ENCODE measurements at regions not wholly inside any gene's neighbourhood (a gene's known extent, or its start where the extent isn't known, plus 50 kb on each side); places are given as distances from the start of the nearest gene placed in this dataset.

GRCh38 chr1:221874285-221875003 lies 132.6 kb upstream of the DUSP10 start:
- no peak for DNase-seq (ENCODE audit: low spot score)
- TF ChIP-seq CTCF (IDR thresholded peaks at IDR 0.05) = no peak

GRCh38 chr1:221873673-221874072 lies 131.8 kb upstream of the DUSP10 start:
- ATAC-seq (ENCODE audit: low FRiP score) (no peak), DNase-seq (ENCODE audit: low spot score) (no peak)
- no peak for TF ChIP-seq CTCF (IDR thresholded peaks at IDR 0.05)

More at GRCh38 chr1:221874285-221875003, 132.6 kb upstream of the DUSP10 start:
- ATAC-seq (ENCODE audit: low FRiP score) = no peak

GRCh38 chr1:221871056-221871455 lies 129.2 kb upstream of the DUSP10 start:
- no peak for DNase-seq (ENCODE audit: low spot score)
- TF ChIP-seq CTCF (IDR thresholded peaks at IDR 0.05) = no peak
- ATAC-seq (ENCODE audit: low FRiP score) = no peak

GRCh38 chr1:221869779-221870178 lies 127.9 kb upstream of the DUSP10 start:
- no peak for ATAC-seq (ENCODE audit: low FRiP score)
- TF ChIP-seq CTCF (IDR thresholded peaks at IDR 0.05) = no peak
- DNase-seq (ENCODE audit: low spot score) = no peak

- no peak for ATAC-seq (ENCODE audit: low FRiP score)
- DNase-seq (ENCODE audit: low spot score) = no peak
- no peak for TF ChIP-seq CTCF (IDR thresholded peaks at IDR 0.05)
Observed at GRCh38 chr1:221868593-221869303, 126.9 kb upstream of the DUSP10 start.

- ATAC-seq (ENCODE audit: low FRiP score) = no peak
- no peak for DNase-seq (ENCODE audit: low spot score)
- no peak for TF ChIP-seq CTCF (IDR thresholded peaks at IDR 0.05)
Observed at GRCh38 chr1:221867003-221867402, 125.1 kb upstream of the DUSP10 start.

GRCh38 chr1:221865808-221866207 lies 123.9 kb upstream of the DUSP10 start:
- no peak for TF ChIP-seq CTCF (IDR thresholded peaks at IDR 0.05)
- no peak for ATAC-seq (ENCODE audit: low FRiP score)
- no peak for DNase-seq (ENCODE audit: low spot score)

Data from omental fat pad (tissue), 3 donors.